Epithelial cell of proximal tubule (primary cell): ENCODE measurements at regions not wholly inside any gene's neighbourhood (a gene's known extent, or its start where the extent isn't known, plus 50 kb on each side); places are given as distances from the start of the nearest gene placed in this dataset.

Experiments used
- DNase-seq: peaks from one replicate; pipeline ENCODE4 v3.0.0-alpha.2; 2011; ENCODE audit warnings: low read depth
- H3K4me3 ChIP-seq: 2 replicates; pipeline ENCODE4 v1.5.1; 2011; ENCODE audit warnings: low read depth, mild to moderate bottlenecking, low read length
- TF ChIP-seq, protein P1 (sequence below): conservative IDR thresholded peaks from 2 replicates; pipeline ENCODE4 v1.5.1; 2012; ENCODE audit warnings: low read depth, mild to moderate bottlenecking, low read length

GRCh38 chr10:117757086-117757720 lies 214.7 kb downstream of the EMX2 start:
- TF ChIP-seq, protein P1, sequence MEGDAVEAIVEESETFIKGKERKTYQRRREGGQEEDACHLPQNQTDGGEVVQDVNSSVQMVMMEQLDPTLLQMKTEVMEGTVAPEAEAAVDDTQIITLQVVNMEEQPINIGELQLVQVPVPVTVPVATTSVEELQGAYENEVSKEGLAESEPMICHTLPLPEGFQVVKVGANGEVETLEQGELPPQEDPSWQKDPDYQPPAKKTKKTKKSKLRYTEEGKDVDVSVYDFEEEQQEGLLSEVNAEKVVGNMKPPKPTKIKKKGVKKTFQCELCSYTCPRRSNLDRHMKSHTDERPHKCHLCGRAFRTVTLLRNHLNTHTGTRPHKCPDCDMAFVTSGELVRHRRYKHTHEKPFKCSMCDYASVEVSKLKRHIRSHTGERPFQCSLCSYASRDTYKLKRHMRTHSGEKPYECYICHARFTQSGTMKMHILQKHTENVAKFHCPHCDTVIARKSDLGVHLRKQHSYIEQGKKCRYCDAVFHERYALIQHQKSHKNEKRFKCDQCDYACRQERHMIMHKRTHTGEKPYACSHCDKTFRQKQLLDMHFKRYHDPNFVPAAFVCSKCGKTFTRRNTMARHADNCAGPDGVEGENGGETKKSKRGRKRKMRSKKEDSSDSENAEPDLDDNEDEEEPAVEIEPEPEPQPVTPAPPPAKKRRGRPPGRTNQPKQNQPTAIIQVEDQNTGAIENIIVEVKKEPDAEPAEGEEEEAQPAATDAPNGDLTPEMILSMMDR = no peak
- no peak for DNase-seq
- no peak overlapping the region for H3K4me3 ChIP-seq

DNA sequence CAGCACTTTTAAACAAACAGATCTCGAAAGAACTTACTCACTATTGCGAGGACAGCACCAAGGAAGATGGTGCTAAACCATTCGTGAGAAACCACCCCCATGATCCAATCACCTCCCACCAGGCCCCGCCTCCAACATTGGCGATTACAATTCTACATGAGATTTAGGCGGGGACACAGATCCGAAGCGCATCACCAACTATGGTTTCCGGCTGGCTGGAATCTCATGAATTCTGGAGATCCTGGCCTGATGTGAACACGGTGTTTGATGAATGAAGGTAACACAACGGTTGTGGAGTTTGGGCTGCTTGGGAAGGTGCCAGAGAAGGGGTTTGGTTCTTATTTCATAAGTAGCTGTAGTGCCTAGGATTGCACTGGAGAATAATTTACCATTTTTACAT lies 216.7 kb downstream of the EMX2 start:
- DNase-seq = no peak
- no peak overlapping the region for H3K4me3 ChIP-seq
- TF ChIP-seq, protein P1 = no peak

- no peak overlapping the region for H3K4me3 ChIP-seq
- no peak for DNase-seq
- TF ChIP-seq, protein P1 = no peak
Observed at GRCh38 chr10:117761695-117762094, 219.1 kb downstream of the EMX2 start.

DNA sequence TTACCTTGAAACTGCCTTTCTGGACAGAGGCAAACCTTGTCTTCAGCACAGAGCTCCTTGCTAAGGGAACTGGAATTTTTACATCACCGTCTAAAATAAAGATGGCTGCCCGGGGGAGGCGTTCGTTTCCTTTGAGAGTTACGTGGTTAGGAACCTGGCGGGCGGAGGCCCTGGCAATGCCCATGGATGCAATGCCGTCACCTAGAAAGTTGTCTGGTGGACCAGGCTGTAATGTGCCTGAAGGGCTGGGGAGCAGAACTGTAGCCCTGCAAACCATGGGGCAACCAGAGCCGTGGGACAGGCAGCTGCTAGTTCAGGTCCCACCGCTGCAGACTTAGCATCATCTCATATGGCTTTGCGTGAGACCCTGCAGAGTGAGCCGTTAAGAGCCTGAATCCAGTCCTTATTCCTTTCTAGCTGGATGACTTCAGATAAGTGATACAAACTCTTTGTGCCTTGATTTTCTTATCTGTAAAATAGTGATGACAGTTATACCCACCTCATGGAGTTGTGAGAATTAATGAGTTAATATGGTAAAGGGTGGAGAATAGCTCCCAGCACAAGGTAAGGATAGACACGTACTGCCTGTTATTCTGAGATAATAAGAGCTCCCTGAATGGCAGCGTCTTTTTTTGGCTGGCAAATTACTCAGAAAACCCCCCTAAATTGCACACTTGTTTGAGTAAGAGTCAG lies 219.7 kb downstream of the EMX2 start:
- H3K4me3 ChIP-seq = no peak overlapping the region
- TF ChIP-seq, protein P1 = no peak
- no peak for DNase-seq

DNA sequence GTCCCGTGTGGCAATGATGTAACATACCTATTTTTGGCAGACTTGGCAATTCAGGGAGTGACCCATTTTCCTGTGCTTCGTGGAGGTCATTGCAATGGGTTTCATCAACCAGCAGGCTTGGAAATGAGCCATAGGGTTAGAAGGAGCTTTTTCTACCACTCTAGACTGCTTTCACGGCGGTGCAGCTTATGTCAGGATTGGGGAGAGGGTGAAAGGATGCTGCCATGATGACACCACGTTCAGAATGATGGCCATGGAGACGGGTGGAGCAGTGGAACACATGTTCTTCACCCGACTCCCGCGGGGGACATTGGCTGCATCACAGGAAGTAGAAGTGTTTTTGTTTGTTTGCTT lies 220.2 kb downstream of the EMX2 start:
- H3K4me3 ChIP-seq = no peak overlapping the region
- DNase-seq = peak; percentile 69
- TF ChIP-seq, protein P1 = peak; percentile 30

GRCh38 chr10:117763528-117763927 lies 221.0 kb downstream of the EMX2 start:
- TF ChIP-seq, protein P1 = no peak
- no peak for DNase-seq
- no peak overlapping the region for H3K4me3 ChIP-seq

GRCh38 chr10:117768333-117769042 lies 225.9 kb downstream of the EMX2 start:
- no peak for DNase-seq
- no peak overlapping the region for H3K4me3 ChIP-seq
- TF ChIP-seq, protein P1 = no peak
